ENCODE measurements at regions not wholly inside any gene's neighbourhood (a gene's known extent, or its start where the extent isn't known, plus 50 kb on each side); places are given as distances from the start of the nearest gene placed in this dataset.

DNA sequence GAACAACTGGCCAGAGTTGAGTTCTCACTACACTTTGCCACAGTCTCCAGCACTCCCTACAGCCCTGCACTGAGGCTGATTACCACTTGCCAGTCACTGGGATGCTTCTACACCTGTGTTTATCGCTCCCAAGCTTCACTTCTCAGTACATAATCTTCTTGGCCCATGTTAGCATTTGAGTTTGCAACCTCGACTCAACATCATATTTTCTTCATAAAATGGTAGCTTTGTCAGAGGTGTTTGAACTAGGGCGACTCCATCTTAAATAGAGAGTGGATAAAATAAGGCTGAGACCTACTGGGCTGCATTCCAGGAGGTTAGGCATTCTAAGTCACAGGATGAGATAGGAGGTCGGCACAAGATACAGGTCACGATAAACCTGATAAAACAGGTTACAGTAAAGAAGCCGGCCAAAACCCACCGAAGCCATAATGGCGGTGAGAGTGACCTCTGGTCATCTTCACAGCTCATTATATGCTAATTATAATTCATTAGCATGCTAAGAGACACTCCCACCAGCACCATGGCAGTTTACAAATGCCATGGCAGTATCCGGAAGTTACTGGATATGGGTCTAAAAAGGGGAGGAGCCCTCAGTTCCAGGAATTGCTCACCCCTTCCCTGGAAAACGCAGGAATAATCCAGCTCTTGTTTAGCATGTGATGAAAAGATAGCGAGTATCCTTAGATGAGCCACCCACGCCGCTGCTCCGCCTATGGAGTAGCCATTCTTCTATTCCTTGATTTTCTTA lies 105.8 kb upstream of the KLF6 start (continued):
- TF ChIP-seq ZNF507 (tag; conservative IDR thresholded peaks at IDR 0.05) (peak; percentile 48), ZFPM2 (CRISPR knock-in tag; IDR thresholded peaks at IDR 0.05) (peak; percentile 91; the same call in 1 of the 2 replicates), ZNF780A (CRISPR knock-in tag; IDR thresholded peaks at IDR 0.05) (peak; percentile 75; the same call in 1 of the 2 replicates), PRPF4 (IDR thresholded peaks at IDR 0.05; ENCODE audit: insufficient read depth, low read depth, low read length, poor library complexity, severe bottlenecking) (no peak), GABPB2 (CRISPR knock-in tag; conservative IDR thresholded peaks at IDR 0.05) (no peak), BMI1 (IDR thresholded peaks at IDR 0.05; ENCODE audit: low read length) (no peak), NR2F6 (CRISPR knock-in tag; IDR thresholded peaks at IDR 0.05) (0 out of 2 replicates have a peak, but pooled peaks have one; percentile 80), ZEB2 (IDR thresholded peaks at IDR 0.05) (no peak), SLC30A9 (CRISPR knock-in tag; IDR thresholded peaks at IDR 0.05) (peak; percentile 82; the same call in 1 of the 2 replicates), RB1 (IDR thresholded peaks at IDR 0.05; ENCODE audit: low read depth) (no peak), ZNF282 (CRISPR knock-in tag; IDR thresholded peaks at IDR 0.05) (no peak), NR3C1 (CRISPR knock-in tag; IDR thresholded peaks at IDR 0.05) (no peak), STAT5A (IDR thresholded peaks at IDR 0.05; ENCODE audit: borderline replicate concordance, low read length) (peak; percentile 93), BCOR (IDR thresholded peaks at IDR 0.05) (no peak), GTF2A2 (tag; IDR thresholded peaks at IDR 0.05) (peak; percentile 97), DNMT1 (IDR thresholded peaks at IDR 0.05) (no peak), PCBP1 (IDR thresholded peaks at IDR 0.05; ENCODE audit: low read depth, low read length, poor library complexity, severe bottlenecking) (no peak), ILK (tag; IDR thresholded peaks at IDR 0.05; ENCODE audit: borderline replicate concordance, low read depth) (peak; percentile 95)
- TF ChIP-seq, protein P1, sequence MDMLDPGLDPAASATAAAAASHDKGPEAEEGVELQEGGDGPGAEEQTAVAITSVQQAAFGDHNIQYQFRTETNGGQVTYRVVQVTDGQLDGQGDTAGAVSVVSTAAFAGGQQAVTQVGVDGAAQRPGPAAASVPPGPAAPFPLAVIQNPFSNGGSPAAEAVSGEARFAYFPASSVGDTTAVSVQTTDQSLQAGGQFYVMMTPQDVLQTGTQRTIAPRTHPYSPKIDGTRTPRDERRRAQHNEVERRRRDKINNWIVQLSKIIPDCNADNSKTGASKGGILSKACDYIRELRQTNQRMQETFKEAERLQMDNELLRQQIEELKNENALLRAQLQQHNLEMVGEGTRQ (CRISPR knock-in tag; IDR thresholded peaks at IDR 0.05), result no peak
- TF ChIP-seq, protein P2, sequence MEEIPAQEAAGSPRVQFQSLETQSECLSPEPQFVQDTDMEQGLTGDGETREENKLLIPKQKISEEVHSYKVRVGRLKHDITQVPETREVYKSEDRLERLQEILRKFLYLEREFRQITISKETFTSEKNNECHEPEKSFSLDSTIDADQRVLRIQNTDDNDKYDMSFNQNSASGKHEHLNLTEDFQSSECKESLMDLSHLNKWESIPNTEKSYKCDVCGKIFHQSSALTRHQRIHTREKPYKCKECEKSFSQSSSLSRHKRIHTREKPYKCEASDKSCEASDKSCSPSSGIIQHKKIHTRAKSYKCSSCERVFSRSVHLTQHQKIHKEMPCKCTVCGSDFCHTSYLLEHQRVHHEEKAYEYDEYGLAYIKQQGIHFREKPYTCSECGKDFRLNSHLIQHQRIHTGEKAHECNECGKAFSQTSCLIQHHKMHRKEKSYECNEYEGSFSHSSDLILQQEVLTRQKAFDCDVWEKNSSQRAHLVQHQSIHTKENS (CRISPR knock-in tag; IDR thresholded peaks at IDR 0.05), result peak; percentile 86; the same call in 1 of the 2 replicates
- TF ChIP-seq, protein P3, sequence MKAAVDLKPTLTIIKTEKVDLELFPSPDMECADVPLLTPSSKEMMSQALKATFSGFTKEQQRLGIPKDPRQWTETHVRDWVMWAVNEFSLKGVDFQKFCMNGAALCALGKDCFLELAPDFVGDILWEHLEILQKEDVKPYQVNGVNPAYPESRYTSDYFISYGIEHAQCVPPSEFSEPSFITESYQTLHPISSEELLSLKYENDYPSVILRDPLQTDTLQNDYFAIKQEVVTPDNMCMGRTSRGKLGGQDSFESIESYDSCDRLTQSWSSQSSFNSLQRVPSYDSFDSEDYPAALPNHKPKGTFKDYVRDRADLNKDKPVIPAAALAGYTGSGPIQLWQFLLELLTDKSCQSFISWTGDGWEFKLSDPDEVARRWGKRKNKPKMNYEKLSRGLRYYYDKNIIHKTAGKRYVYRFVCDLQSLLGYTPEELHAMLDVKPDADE (conservative IDR thresholded peaks at IDR 0.05; ENCODE audit: control insufficient read depth, low read depth, low read length), result no peak
- TF ChIP-seq, protein P4, sequence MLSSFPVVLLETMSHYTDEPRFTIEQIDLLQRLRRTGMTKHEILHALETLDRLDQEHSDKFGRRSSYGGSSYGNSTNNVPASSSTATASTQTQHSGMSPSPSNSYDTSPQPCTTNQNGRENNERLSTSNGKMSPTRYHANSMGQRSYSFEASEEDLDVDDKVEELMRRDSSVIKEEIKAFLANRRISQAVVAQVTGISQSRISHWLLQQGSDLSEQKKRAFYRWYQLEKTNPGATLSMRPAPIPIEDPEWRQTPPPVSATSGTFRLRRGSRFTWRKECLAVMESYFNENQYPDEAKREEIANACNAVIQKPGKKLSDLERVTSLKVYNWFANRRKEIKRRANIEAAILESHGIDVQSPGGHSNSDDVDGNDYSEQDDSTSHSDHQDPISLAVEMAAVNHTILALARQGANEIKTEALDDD (IDR thresholded peaks at IDR 0.05), result peak; percentile 6; the same call in 1 of the 2 replicates
- TF ChIP-seq, protein P5, sequence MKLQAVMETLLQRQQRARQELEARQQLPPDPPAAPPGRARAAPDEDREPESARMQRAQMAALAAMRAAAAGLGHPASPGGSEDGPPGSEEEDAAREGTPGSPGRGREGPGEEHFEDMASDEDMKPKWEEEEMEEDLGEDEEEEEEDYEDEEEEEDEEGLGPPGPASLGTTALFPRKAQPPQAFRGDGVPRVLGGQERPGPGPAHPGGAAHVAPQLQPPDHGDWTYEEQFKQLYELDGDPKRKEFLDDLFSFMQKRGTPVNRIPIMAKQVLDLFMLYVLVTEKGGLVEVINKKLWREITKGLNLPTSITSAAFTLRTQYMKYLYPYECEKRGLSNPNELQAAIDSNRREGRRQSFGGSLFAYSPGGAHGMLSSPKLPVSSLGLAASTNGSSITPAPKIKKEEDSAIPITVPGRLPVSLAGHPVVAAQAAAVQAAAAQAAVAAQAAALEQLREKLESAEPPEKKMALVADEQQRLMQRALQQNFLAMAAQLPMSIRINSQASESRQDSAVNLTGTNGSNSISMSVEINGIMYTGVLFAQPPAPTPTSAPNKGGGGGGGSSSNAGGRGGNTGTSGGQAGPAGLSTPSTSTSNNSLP (IDR thresholded peaks at IDR 0.05; ENCODE audit: borderline replicate concordance, low read depth, low read length), result 0 out of 2 replicates have a peak, but pooled peaks have one; percentile 11

Measured in K562 (cell line).